NB4 (cell line): ENCODE measurements at regions not wholly inside any gene's neighbourhood (a gene's known extent, or its start where the extent isn't known, plus 50 kb on each side); places are given as distances from the start of the nearest gene placed in this dataset.

ENCODE experiments used
- CTCF ChIP-seq: IDR thresholded peaks from one replicate; pipeline ENCODE4 v1.5.1; 2012; ENCODE audit warnings: low read depth, low read length
- MAX ChIP-seq: IDR thresholded peaks from 2 replicates; pipeline ENCODE4 v1.6.1; 2011; ENCODE audit warnings: low read depth, low read length
- POLR2A ChIP-seq: IDR thresholded peaks from 2 replicates; pipeline ENCODE4 v1.6.1; 2011; ENCODE audit warnings: mild to moderate bottlenecking; ENCODE audit not compliant: insufficient read length; ENCODE audit errors: extremely low read depth

- TF ChIP-seq CTCF, result no peak
- TF ChIP-seq POLR2A, result no peak
- no peak for TF ChIP-seq MAX
Measured at GRCh38 chr20:1830240-1830639, 65.0 kb upstream of the SIRPA start.
